Mesenchymal stem cell (in vitro differentiated cells and primary cell): ENCODE measurements at regions not wholly inside any gene's neighbourhood (a gene's known extent, or its start where the extent isn't known, plus 50 kb on each side); places are given as distances from the start of the nearest gene placed in this dataset.

ENCODE experiments used
- DNase-seq: peaks from one replicate; pipeline ENCODE4 v3.0.0-alpha.2; 2013
- H2AFZ ChIP-seq: one replicate; pipeline ENCODE4 v1.6.1; 2013; ENCODE audit warnings: low read depth, mild to moderate bottlenecking, control low read depth, inconsistent platforms, low read length, moderate library complexity
- H2AK5ac ChIP-seq: 2 replicates; pipeline ENCODE4 v1.6.1; 2013; ENCODE audit warnings: low read length, moderate library complexity, mild to moderate bottlenecking, inconsistent platforms; ENCODE audit not compliant: severe bottlenecking
- H2BK120ac ChIP-seq: one replicate; pipeline ENCODE4 v1.6.1; 2013; ENCODE audit warnings: low read depth, mild to moderate bottlenecking, inconsistent platforms, low read length, moderate library complexity
- H2BK12ac ChIP-seq, 2 experiments: one replicate each; pipeline ENCODE4 v1.6.1; 2013; ENCODE audit warnings: inconsistent platforms in 2 of 2, low read length in 2 of 2, mild to moderate bottlenecking in 2 of 2, moderate library complexity in 2 of 2, control low read depth in 1 of 2
- H2BK15ac ChIP-seq: one replicate; pipeline ENCODE4 v1.6.1; 2013; ENCODE audit warnings: mild to moderate bottlenecking, low read depth, inconsistent platforms; ENCODE audit not compliant: poor library complexity, severe bottlenecking
- H2BK5ac ChIP-seq: 2 replicates; pipeline ENCODE4 v1.6.1; 2013; ENCODE audit warnings: low read depth, mild to moderate bottlenecking, low read length, control low read depth, inconsistent platforms; ENCODE audit not compliant: poor library complexity, severe bottlenecking
- H3K14ac ChIP-seq, 2 experiments: one replicate each; pipeline ENCODE4 v1.6.1; 2013; ENCODE audit warnings: inconsistent platforms in 2 of 2, low read length in 2 of 2, control low read depth in 1 of 2, mild to moderate bottlenecking in 1 of 2, moderate library complexity in 1 of 2
- H3K18ac ChIP-seq, 2 experiments: one replicate each; pipeline ENCODE4 v1.6.1; 2013; ENCODE audit warnings: inconsistent platforms in 2 of 2, low read length in 2 of 2, control low read depth in 1 of 2, low read depth in 1 of 2, mild to moderate bottlenecking in 1 of 2
- H3K23ac ChIP-seq, 2 experiments: one replicate each; pipeline ENCODE4 v1.6.1; 2013; ENCODE audit warnings: inconsistent platforms in 2 of 2, low read length in 2 of 2, mild to moderate bottlenecking in 2 of 2, moderate library complexity in 2 of 2, control low read depth in 1 of 2
- H3K27ac ChIP-seq: 2 replicates; pipeline ENCODE4 v1.5.1; 2013; ENCODE audit warnings: mild to moderate bottlenecking, moderate library complexity, low read length, control low read depth, inconsistent platforms; ENCODE audit not compliant: poor library complexity, severe bottlenecking
- H3K27me3 ChIP-seq, 2 experiments: 2 replicates each; pipeline versions ENCODE4 v1.6.1 to v1.7.0; 2013; ENCODE audit warnings: low read length in 2 of 2, mild to moderate bottlenecking in 2 of 2, moderate library complexity in 2 of 2, control low read depth in 1 of 2, inconsistent platforms in 1 of 2; ENCODE audit not compliant: control insufficient read depth in 1 of 2, insufficient read depth in 1 of 2
- H3K36me3 ChIP-seq, 2 experiments: 2 replicates each; pipeline versions ENCODE4 v1.6.1 to v1.7.0; 2013; ENCODE audit warnings: low read length in 2 of 2, control low read depth in 1 of 2, inconsistent platforms in 1 of 2, low read depth in 1 of 2, mild to moderate bottlenecking in 1 of 2; ENCODE audit not compliant: insufficient read depth in 2 of 2, control insufficient read depth in 1 of 2
- H3K4ac ChIP-seq, 2 experiments: one replicate each; pipeline ENCODE4 v1.6.1; 2013; ENCODE audit warnings: inconsistent platforms in 2 of 2, low read length in 2 of 2, mild to moderate bottlenecking in 2 of 2, moderate library complexity in 2 of 2, control low read depth in 1 of 2, low read depth in 1 of 2
- H3K4me1 ChIP-seq: 2 replicates; pipeline ENCODE4 v1.6.1; 2013; ENCODE audit warnings: low read depth, low read length, control low read depth; ENCODE audit not compliant: control insufficient read depth, insufficient read depth
- H3K4me2 ChIP-seq: 2 replicates; pipeline ENCODE4 v1.6.1; 2013; ENCODE audit warnings: low read length, mild to moderate bottlenecking, inconsistent platforms; ENCODE audit not compliant: poor library complexity, severe bottlenecking
- H3K4me3 ChIP-seq, 2 experiments: 2 replicates each; pipeline versions ENCODE4 v1.5.1 to v1.7.0; 2013; ENCODE audit warnings: low read length in 2 of 2, mild to moderate bottlenecking in 2 of 2, control low read depth in 1 of 2, low read depth in 1 of 2; ENCODE audit not compliant: insufficient read depth in 1 of 2
- H3K79me1 ChIP-seq: replicated peaks from 2 replicates; pipeline ENCODE4 v1.6.1; 2013; ENCODE audit warnings: mild to moderate bottlenecking, control low read depth, low read length, inconsistent platforms; ENCODE audit not compliant: poor library complexity, severe bottlenecking
- H3K9ac ChIP-seq: 2 replicates; pipeline ENCODE4 v1.7.0; 2013; ENCODE audit warnings: mild to moderate bottlenecking, low read length, moderate library complexity
- H3K9me3 ChIP-seq: 2 replicates; pipeline ENCODE4 v1.7.0; 2013; ENCODE audit warnings: mild to moderate bottlenecking, low read length; ENCODE audit not compliant: control insufficient read depth
- H4K8ac ChIP-seq: one replicate; pipeline ENCODE4 v1.6.1; 2013; ENCODE audit warnings: inconsistent platforms, mild to moderate bottlenecking, low read length, moderate library complexity
- H4K91ac ChIP-seq: one replicate; pipeline ENCODE4 v1.6.1; 2013; ENCODE audit warnings: mild to moderate bottlenecking, low read length, inconsistent platforms
- WGBS: methylation state at CpG from one replicate; pipeline ENCODE4 v1.1.7; 2013; ENCODE audit warnings: mixed read lengths; 5-methylcytosine and 5-hydroxymethylcytosine counted together

GRCh38 chr3:22210693-22211092, 459.7 kb upstream of the ZNF385D start:
- Histone ChIP-seq H2AFZ (no peak overlapping the region), H2BK120ac (no peak overlapping the region), H3K79me1 (no peaks in the 10 kb centered on the region), H3K4me1 (no peaks in the 10 kb centered on the region), H2BK15ac (no peak overlapping the region), H3K36me3 (no peaks in the 10 kb centered on the region), H4K8ac (no peak overlapping the region), H3K27me3 (no peaks in the 10 kb centered on the region), H2BK5ac (no peak overlapping the region), H3K9ac (no peak overlapping the region), H3K4me2 (no peak overlapping the region), H3K4ac (no peak overlapping the region), H3K9me3 (no peaks in the 10 kb centered on the region), H3K14ac (no peak overlapping the region), H3K18ac (no peak overlapping the region), H3K27ac (no peak overlapping the region), H4K91ac (no peak overlapping the region), H3K23ac (no peak overlapping the region), H2BK12ac (no peak overlapping the region), H3K4me3 (no peak overlapping the region), H2AK5ac (no peak overlapping the region)
- no peak for DNase-seq

- Histone ChIP-seq H3K4ac (no peak overlapping the region), H3K14ac (no peak overlapping the region), H3K27ac (no peak overlapping the region), H2BK15ac (no peak overlapping the region), H4K8ac (no peak overlapping the region), H3K4me2 (no peak overlapping the region), H2AFZ (no peak overlapping the region), H2BK12ac (no peak overlapping the region), H3K18ac (no peak overlapping the region), H3K79me1 (no peaks in the 10 kb centered on the region), H3K4me1 (no peaks in the 10 kb centered on the region), H3K27me3 (no peaks in the 10 kb centered on the region), H3K9me3 (no peaks in the 10 kb centered on the region), H3K36me3 (no peaks in the 10 kb centered on the region), H2BK5ac (no peak overlapping the region), H3K4me3 (peak overlapping the region in 1 of 2 experiments; percentile 37), H2BK120ac (no peak overlapping the region), H3K9ac (no peak overlapping the region), H4K91ac (no peak overlapping the region), H3K23ac (no peak overlapping the region), H2AK5ac (no peak overlapping the region)
- DNase-seq, result no peak
- WGBS, result 100% methylated on average over 3 of the region's 3 CpGs
Measured at GRCh38 chr3:22216601-22217000, 465.6 kb upstream of the ZNF385D start.

GRCh38 chr3:22225161-22225560, 474.2 kb upstream of the ZNF385D start:
- Histone ChIP-seq H3K36me3 (no peaks in the 10 kb centered on the region), H3K23ac (no peak overlapping the region), H3K27me3 (peaks cover 0 to 2% of the 10 kb centered on the region in 2 experiments), H2BK5ac (no peak overlapping the region), H3K27ac (no peak overlapping the region), H2BK12ac (no peak overlapping the region), H3K4me1 (no peaks in the 10 kb centered on the region), H3K9ac (no peak overlapping the region), H4K8ac (no peak overlapping the region), H2BK120ac (no peak overlapping the region), H3K18ac (no peak overlapping the region), H3K4ac (no peak overlapping the region), H3K9me3 (peaks cover 4% of the 10 kb centered on the region), H3K79me1 (no peaks in the 10 kb centered on the region), H4K91ac (no peak overlapping the region), H3K14ac (no peak overlapping the region), H2BK15ac (no peak overlapping the region), H2AFZ (no peak overlapping the region), H3K4me2 (no peak overlapping the region), H3K4me3 (no peak overlapping the region), H2AK5ac (no peak overlapping the region)
- 75% methylated on average over 7 of the region's 7 CpGs for WGBS
- no peak for DNase-seq

GRCh38 chr3:22228705-22229104, 477.7 kb upstream of the ZNF385D start:
- Histone ChIP-seq H3K23ac (no peak overlapping the region), H3K9ac (no peak overlapping the region), H3K4me1 (no peaks in the 10 kb centered on the region), H3K4ac (no peak overlapping the region), H2AK5ac (no peak overlapping the region), H3K18ac (no peak overlapping the region), H2AFZ (no peak overlapping the region), H3K4me3 (no peak overlapping the region), H3K36me3 (no peaks in the 10 kb centered on the region), H3K27me3 (peaks cover 0 to 2% of the 10 kb centered on the region in 2 experiments), H3K14ac (no peak overlapping the region), H2BK120ac (no peak overlapping the region), H2BK15ac (no peak overlapping the region), H3K4me2 (no peak overlapping the region), H3K9me3 (peaks cover 4% of the 10 kb centered on the region), H3K79me1 (no peaks in the 10 kb centered on the region), H3K27ac (no peak overlapping the region), H2BK12ac (no peak overlapping the region), H4K8ac (no peak overlapping the region), H2BK5ac (no peak overlapping the region), H4K91ac (no peak overlapping the region)
- DNase-seq, result no peak
- WGBS, result 88% methylated on average over 1 of the region's 1 CpG
